ENCODE measurements at regions not wholly inside any gene's neighbourhood (a gene's known extent, or its start where the extent isn't known, plus 50 kb on each side); places are given as distances from the start of the nearest gene placed in this dataset.

DNA sequence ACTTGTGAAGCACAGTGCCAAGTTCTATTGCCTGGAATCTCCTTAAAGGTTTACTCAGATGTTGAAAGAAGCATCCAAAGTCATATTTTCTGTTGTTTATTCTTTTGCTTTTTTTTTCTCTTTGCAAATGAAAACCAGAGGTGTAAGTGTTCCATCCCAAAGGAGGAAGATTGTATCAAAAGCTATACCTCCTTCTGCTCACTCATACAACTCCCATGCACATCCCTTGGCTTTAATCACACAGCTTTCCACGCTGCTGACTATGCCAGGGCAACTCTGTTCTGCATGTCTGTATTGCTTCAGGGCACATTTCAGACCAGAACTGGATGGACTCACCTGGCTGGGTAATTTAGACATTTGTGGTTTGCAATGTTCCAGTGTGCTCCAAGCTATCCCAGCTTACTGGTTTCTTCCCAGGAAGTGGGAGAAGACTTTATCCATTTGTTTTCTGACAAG is 399.6 kb upstream of the TBL1XR1 start:
- DNase-seq (ENCODE audit: low read depth, low spot score): no peak
- no peak overlapping the region for H3K4me3 ChIP-seq (ENCODE audit: low read depth, low read length)
- in situ Hi-C loops (cut with HindIII; ENCODE audit: low sequenced_read_pairs): no loop called here

DNA sequence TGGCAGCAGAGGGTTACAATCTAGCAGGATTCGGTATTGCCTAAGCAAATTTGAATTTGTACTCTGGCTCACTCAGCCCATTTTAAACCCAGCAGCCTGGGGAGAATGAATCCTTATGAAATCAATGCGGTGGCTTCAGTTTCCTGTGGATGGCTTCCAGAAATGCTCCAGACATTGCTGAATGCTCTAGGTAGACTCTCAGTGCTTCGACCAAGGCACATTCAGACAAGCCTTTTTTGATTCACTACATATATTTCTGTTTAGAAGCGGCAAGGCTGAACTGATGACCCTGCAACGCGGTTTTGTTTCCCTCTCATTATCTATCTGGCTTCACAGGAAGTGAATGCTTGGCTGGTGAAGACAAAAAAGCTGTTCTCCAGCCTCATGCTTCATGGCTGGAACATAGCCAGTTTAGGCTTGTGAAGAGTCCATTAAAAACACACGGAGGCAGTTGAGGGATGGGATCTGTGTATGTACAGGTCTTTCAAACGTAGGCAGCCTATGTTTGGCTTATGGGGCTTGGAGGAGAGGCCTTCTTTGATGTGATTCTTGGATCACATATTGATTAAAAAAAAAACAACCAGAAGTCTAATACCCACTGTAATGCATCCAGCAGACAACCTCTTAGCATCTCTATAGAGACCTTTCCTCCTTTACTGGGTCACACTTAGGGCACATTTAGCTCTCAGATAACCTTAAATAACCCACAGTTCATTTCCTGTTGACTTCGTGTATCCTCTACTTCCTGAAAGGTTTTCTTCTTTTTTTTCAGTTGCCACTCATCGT is 400.2 kb upstream of the TBL1XR1 start:
- H3K4me3 ChIP-seq (ENCODE audit: low read depth, low read length): no peak overlapping the region
- DNase-seq (ENCODE audit: low read depth, low spot score): peak; percentile 95
- TF ChIP-seq, protein P1, sequence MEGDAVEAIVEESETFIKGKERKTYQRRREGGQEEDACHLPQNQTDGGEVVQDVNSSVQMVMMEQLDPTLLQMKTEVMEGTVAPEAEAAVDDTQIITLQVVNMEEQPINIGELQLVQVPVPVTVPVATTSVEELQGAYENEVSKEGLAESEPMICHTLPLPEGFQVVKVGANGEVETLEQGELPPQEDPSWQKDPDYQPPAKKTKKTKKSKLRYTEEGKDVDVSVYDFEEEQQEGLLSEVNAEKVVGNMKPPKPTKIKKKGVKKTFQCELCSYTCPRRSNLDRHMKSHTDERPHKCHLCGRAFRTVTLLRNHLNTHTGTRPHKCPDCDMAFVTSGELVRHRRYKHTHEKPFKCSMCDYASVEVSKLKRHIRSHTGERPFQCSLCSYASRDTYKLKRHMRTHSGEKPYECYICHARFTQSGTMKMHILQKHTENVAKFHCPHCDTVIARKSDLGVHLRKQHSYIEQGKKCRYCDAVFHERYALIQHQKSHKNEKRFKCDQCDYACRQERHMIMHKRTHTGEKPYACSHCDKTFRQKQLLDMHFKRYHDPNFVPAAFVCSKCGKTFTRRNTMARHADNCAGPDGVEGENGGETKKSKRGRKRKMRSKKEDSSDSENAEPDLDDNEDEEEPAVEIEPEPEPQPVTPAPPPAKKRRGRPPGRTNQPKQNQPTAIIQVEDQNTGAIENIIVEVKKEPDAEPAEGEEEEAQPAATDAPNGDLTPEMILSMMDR (IDR thresholded peaks at IDR 0.05; ENCODE audit: low read depth, low read length): no peak
- in situ Hi-C loops (cut with HindIII; ENCODE audit: low sequenced_read_pairs): no loop called here

More for the DNA sequence above, 399.6 kb upstream of the TBL1XR1 start:
- TF ChIP-seq, protein P1 (IDR thresholded peaks at IDR 0.05; ENCODE audit: low read depth, low read length): no peak

DNA sequence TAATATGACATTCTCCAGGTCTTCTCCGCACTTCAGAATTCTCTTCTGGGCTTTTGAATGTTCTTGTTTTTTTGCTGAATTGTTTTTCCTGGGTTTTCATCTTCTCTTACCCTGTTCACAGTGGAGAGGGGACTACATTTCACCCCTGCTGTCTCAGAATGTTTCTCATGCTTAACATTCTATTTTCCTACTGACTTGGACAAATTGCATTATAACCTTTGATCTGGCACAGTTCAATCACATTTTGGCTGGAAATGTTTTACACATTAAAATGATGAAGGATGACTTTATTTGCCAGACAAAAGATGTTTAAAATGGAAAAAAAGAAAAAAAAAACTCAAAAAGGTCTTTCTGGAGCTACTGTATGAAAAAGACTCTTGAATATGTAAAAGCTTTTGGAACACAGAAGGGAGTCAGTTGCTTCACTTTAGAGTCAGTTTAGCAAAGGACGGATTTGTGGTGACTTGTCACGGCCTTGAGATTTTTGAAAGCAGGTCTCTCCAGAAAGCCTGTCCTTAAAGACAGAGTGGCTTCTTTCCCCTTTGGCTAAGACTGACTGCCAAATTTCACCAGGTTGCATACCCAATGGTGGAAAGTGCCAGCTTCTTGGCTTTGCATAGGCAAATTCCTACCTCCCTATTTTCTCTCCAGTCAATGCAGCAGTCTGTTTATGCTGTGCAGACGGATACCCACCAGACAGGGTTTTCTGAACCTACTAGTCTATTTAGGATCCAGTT is 401.0 kb upstream of the TBL1XR1 start:
- DNase-seq (ENCODE audit: low read depth, low spot score): peak; percentile 45
- no peak overlapping the region for H3K4me3 ChIP-seq (ENCODE audit: low read depth, low read length)
- TF ChIP-seq, protein P1 (IDR thresholded peaks at IDR 0.05; ENCODE audit: low read depth, low read length): no peak
- in situ Hi-C loops (cut with HindIII; ENCODE audit: low sequenced_read_pairs): no loop called here

DNA sequence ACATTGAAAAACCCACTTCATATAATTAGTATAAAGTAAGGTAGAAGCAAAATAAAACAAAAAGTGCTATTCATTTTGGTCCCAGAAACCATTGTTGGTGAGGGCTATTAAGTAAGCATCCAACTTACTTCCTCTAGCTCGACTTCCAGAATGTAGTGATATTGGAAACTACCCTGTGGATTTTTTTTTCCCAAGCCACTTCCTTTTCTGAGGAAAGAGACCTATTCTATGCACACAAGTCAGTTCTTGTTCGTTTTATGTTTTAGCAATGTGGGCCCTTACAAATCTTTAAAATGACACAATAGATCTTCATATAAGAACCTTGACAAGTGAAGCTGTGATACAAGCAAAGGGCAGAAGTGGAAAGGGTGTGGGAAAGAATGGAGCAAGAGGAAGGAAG is 402.0 kb upstream of the TBL1XR1 start:
- DNase-seq (ENCODE audit: low read depth, low spot score): no peak
- in situ Hi-C loops (cut with HindIII; ENCODE audit: low sequenced_read_pairs): no loop called here
- TF ChIP-seq, protein P1 (IDR thresholded peaks at IDR 0.05; ENCODE audit: low read depth, low read length): no peak
- H3K4me3 ChIP-seq (ENCODE audit: low read depth, low read length): no peak overlapping the region

DNA sequence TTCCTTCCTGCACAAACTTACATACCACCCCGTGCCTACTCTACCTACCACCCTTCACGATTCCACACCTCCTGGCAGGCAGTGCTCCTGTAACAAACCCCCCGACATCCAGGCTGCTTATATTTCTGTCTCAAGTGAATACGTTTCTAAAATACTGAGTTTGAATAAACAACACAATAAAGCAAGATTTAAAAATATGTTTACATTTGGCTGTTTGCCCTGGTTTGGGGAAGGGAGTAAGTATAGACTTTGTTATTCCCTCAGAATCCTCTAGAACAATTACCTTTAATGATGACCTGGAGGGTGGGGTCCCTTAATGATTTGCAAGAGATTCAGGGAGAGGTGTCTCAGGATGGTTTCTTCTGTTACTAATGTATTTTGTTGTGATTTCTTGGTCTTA is 402.6 kb upstream of the TBL1XR1 start:
- in situ Hi-C loops (cut with HindIII; ENCODE audit: low sequenced_read_pairs): no loop called here
- DNase-seq (ENCODE audit: low read depth, low spot score): no peak
- H3K4me3 ChIP-seq (ENCODE audit: low read depth, low read length): no peak overlapping the region
- TF ChIP-seq, protein P1 (IDR thresholded peaks at IDR 0.05; ENCODE audit: low read depth, low read length): no peak

DNA sequence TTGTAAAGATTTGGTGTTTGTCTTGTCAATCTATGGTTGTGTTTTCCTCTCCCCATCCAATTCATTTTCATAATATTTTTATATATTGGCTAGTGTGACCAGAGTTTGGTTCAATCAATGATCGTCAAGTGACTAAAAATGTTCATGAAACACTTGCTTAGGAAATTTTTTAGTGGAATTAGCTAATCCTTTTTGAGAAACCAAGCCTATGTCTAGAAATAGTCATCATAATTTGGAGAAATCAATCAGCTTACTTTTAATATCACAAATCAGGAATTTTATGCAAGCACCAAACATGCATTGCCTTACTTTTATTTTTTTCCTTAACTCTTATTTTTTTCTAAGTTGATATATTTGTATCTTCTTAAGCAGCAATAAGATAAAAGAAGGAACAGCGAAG is 403.1 kb upstream of the TBL1XR1 start:
- in situ Hi-C loops (cut with HindIII; ENCODE audit: low sequenced_read_pairs): no loop called here
- TF ChIP-seq, protein P1 (IDR thresholded peaks at IDR 0.05; ENCODE audit: low read depth, low read length): no peak
- DNase-seq (ENCODE audit: low read depth, low spot score): no peak

More for the DNA sequence above, 403.1 kb upstream of the TBL1XR1 start:
- no peak overlapping the region for H3K4me3 ChIP-seq (ENCODE audit: low read depth, low read length)

Measured in astrocyte of the spinal cord (primary cell).